G401.6 (cell line): ENCODE measurements at regions not wholly inside any gene's neighbourhood (a gene's known extent, or its start where the extent isn't known, plus 50 kb on each side); places are given as distances from the start of the nearest gene placed in this dataset.
"Not testable (repeated sequence)": the region's sequence is repeated elsewhere in the genome, so short reads cannot be mapped to it uniquely, and the experiment has no call there.

Experiments
- FAIRE-seq: peaks from 2 replicates; lab custom pipeline; 2012; peaks lifted over from hg19 to GRCh38; lab: Jason Lieb, UNC

GRCh38 chr7:113593455-113593854, 325.4 kb downstream of the PPP1R3A start:
- not testable (repeated sequence) for FAIRE-seq

DNA sequence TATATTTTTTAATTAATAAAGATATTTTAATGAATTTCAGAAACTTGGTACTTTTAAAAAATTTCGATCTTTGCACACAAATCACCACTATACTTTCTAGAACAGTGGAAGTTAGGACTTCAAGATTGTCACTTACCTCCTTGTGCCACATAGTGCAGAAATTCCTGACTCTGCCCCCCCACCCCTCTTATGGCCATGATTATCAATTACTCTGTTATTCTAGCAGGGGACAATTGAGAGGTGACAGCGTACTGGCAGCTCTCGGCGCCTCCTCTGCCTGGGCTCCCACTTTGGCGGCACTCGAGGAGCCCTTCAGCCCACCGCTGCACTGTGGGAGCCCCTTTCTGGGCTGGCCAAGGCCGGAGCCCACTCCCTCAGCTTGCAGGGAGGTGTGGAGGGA, 325.9 kb downstream of the PPP1R3A start:
- FAIRE-seq: not testable (repeated sequence)

DNA sequence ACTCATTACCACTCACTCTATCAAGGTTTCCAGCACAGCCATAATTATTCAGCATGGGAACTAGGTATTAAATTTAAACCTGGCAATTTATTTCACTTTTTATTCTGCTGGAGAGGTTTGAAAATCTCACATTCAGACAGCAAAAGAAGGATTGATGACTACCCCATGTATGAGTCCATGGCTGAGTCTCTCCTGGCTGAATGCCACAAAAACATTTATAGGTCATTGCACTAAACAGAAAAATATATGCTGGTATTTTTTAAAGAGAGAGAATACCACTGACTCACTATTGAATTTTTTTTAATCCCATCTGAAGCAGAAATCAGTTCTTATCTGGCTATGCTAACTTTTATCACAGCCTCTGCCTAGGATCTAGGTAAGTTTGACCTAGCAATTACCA, 336.3 kb downstream of the PPP1R3A start:
- no peak for FAIRE-seq

- not testable (repeated sequence) for FAIRE-seq
Observed at GRCh38 chr7:113563257-113563656, 355.6 kb downstream of the PPP1R3A start.

DNA sequence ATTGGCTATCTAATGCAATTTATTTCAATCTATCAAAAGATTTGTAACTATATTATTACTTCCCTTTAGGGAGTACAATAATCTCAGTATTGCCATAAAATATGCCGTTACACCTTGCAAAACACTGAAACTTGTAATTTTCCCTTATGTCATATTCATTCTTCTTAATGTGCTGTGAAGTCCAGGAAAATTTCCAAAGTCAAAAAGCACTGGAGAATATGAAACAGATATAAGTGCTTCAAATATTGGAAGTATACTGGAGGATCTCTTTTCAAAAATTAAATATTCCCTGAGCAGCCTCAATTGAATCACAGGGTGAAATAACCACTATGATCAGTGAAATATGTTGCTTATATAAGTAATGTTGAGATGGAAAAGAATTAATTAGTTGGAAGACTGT, 356.0 kb downstream of the PPP1R3A start:
- FAIRE-seq: no peak

DNA sequence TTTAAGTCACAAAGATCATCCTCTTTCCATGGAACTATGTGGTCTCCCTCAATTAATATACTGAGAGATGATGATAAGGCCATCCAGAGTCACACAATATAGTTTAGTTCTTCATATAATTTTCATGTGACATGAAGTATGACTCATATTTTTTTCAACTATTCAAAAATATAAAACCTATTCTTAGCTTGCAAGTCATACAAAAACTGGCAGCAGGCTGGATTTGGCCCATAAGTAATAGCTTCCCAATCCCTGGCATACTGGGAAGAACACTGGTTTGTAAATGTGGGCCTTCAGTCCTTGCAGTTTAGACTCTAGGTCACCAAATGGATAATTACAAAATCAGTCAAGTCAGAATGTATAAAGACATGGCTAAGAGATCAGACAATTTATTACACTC, 356.6 kb downstream of the PPP1R3A start:
- FAIRE-seq: no peak

DNA sequence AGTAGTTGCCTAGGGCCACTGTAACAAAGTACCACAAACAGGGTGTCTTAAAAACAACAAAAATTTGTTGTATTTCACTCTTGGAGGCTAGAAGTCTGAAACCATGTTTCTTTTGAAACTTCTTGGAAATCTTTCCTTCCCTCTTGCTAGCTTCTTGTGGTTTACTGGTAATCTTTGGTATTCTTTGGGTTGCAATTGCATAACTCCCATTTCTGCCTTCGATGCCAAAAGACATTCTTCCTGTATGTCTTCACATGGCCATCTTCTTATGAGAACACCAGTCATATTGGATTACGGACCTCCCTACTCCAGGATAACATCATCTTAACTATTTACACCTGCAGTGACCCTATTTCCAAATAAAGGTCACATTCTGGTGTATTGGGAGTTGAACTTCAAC, 357.4 kb downstream of the PPP1R3A start:
- FAIRE-seq: no peak

DNA sequence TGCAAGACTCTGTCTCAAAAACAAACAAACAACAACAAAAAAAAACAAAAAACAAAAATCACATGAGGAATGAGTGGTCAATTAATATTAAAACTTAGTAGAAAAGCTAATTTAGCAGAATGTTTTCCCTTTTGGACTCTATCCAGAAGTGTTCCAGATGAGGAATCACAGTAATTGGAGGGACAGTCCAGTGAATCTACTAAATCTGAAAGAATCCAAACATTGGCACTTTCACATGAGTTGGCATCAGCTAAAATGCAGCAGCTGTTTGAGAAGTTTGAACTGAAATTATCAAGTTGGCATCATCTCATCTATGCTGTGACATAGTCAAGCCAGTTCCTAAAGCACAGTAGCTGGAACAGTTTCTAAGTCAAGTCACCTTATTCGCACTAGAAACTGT, 367.8 kb downstream of the PPP1R3A start:
- no peak for FAIRE-seq

GRCh38 chr7:113548561-113548960, 370.2 kb downstream of the PPP1R3A start:
- FAIRE-seq: no peak

- no peak for FAIRE-seq
Observed at GRCh38 chr7:113548137-113548536, 370.7 kb downstream of the PPP1R3A start.

DNA sequence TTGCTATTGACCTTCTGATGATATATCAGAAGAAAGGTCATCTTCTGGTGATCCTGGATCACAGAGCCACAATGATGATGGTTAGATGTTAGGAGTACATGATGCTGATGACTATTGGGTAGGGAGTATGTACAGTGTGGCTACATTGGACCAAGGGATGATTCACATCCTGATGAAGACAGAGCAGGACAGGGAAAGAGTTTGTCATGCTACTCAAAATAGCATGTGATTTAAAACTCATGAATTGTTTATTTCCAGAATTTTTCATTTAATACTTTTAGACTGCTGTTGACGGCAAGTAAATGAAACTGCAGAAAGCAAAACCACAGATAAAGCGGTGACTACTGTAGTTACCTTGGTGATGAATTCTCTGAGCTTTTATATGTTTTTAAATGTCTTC, 397.3 kb downstream of the PPP1R3A start:
- FAIRE-seq: no peak

- no peak for FAIRE-seq
Observed at GRCh38 chr7:113519472-113519871, 399.3 kb downstream of the PPP1R3A start.

GRCh38 chr7:113504691-113505090, 386.3 kb upstream of the SMIM30 start:
- no peak for FAIRE-seq

GRCh38 chr7:113504142-113504541, 385.8 kb upstream of the SMIM30 start:
- no peak for FAIRE-seq

DNA sequence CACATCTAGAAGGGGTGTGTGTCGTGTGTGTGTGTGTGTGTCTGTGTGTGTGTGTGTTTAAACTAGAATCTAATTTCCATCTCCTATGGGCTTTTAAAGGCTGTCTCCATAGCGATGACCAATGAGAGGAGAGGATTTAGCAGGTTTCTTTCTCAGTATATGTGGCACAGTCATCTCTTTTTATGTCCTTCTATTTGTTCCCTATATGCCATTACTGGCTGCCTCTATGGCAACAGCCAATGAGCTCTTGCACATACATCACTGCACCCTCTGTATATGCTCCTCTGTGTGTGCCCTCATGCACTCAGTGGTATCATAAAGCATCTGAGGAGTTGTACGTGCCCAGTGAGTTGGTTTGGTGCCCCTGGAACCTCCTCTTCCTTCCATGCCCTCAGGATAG, 378.2 kb upstream of the SMIM30 start:
- not testable (repeated sequence) for FAIRE-seq

- not testable (repeated sequence) for FAIRE-seq
Observed at GRCh38 chr7:113494797-113495566, 376.6 kb upstream of the SMIM30 start.

DNA sequence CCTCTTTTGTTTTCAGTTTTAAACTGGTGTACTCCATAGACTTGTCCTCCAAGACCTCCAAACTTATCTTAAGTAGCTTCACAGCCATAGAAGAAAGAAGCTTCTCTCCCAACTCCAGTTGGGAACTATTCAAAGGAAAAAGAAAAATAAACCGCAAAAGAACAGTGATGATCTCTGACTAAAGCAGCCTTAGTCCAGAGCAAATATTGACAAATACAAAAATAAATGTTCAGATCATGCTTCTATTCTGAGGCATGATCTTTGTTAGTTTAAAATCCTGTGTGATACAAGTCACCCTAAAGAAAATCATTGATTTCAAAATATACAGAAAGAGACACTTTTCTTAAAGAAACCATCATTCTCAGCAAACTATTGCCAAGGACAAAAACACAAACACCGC, 373.0 kb upstream of the SMIM30 start:
- FAIRE-seq: no peak

DNA sequence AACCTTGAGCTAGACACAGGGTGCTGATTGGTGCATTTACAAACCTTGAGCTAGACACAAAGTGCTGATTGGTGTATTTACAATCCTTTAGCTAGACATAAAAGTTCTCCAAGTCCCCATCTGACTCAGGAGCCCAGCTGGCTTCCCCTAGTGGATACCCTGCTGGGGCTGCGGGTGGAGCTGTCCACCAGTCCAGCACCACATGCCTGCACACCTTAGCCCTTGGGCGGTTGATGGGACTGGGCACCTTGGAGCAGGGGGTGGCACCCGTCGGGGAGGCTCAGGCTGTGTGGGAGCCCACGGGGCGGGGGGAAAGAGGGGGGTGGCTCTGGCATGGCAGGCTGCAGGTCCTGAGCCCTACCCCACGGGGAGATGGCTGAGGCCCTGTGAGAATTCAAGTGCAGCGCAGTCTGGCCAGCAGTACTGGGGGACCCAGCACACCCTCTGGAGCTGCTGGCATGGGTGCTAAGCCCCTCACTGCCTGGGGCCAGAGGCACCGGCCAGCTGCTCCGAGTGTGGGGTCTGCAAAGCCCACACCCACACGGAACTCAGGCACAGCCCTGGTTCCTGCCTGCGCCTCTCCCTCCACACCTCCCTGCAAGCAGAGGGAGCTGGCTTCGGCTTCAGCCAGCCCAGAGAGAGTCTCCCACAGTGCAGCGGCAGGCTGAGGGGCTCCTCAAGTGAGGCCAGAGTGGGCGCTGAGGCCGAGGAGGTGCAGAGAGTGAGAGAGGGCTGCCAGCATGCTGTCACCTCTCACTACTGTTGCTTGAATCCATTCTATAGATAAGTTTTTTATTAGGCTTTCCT, 369.8 kb upstream of the SMIM30 start:
- no peak for FAIRE-seq

DNA sequence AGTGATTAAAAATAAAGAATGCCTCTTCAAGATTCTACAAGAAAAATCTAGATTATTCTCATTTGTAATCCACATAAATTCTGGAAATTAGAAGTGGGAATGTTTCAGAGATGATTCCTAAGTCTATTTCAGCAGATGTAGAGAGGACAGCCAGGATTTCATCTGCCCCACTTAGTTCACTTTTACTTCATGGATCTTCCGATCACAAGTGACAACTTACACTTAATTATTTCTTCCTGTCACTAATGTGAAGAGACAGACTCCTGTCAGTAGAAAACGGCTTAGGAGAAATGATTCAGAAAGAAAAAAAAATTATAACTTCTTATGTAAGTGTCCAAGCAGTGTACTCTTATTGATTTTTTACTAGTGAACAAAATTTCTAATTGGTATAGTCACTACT, 368.2 kb upstream of the SMIM30 start:
- FAIRE-seq: no peak

DNA sequence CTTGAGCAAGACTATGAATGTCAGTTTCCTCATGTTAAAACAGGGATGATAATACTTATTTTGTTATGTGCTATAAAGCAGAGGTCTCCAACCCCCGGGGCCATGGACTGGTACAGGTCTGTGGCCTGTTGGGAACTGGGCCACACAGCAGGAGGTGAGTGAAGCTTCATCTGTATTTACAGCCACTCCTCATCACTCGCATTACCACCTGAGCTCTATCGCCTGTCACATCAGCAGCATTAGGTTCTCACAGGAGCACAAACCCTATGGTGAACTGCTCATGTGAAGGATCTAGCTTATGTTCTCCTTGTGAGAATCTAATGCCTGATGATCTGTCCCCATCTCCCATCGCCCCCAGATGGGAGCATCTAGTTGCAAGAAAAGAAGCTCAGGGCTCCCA, 365.3 kb upstream of the SMIM30 start:
- no peak for FAIRE-seq

DNA sequence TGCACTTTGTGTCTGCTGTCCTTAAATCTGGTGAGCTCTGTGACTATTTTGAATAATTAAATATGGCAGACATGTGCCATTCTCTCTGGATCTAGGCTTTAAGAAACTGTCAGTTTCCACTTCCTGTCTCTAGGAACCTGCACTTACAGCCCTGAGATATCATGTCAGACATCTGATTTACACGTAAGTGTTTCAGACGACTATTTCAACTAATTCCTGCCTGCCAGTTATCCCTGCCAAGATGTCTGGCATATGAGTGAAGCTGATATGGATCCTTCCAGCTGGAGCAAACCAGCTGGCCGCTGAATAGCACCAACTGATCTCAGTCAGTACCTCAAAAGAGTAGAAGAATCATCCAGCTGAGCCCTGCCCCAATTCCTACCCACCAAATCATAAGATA, 362.2 kb upstream of the SMIM30 start:
- FAIRE-seq: no peak

- no peak for FAIRE-seq
Observed at GRCh38 chr7:113464096-113464855, 345.9 kb upstream of the SMIM30 start.

DNA sequence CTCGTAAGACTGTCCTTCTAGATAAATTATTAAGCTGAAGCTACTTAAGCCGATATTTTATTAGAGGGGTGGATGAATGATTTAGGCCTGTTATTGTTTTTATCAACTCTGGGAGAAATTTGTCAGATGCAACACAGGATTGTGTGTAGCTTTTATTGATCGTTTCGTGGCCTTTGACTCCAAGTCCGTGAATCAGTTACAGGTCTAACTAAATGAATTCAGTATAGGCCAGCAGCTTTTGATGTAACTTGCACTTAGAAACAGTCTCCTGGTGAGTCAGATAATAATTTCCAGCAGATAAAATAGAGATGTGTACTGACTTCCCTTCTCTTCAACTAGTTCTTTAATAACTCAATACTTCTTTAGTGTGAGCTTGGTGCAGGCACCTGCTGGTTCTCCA, 341.7 kb upstream of the SMIM30 start:
- no peak for FAIRE-seq
